ENCODE measurements at regions not wholly inside any gene's neighbourhood (a gene's known extent, or its start where the extent isn't known, plus 50 kb on each side); places are given as distances from the start of the nearest gene placed in this dataset.

DNA sequence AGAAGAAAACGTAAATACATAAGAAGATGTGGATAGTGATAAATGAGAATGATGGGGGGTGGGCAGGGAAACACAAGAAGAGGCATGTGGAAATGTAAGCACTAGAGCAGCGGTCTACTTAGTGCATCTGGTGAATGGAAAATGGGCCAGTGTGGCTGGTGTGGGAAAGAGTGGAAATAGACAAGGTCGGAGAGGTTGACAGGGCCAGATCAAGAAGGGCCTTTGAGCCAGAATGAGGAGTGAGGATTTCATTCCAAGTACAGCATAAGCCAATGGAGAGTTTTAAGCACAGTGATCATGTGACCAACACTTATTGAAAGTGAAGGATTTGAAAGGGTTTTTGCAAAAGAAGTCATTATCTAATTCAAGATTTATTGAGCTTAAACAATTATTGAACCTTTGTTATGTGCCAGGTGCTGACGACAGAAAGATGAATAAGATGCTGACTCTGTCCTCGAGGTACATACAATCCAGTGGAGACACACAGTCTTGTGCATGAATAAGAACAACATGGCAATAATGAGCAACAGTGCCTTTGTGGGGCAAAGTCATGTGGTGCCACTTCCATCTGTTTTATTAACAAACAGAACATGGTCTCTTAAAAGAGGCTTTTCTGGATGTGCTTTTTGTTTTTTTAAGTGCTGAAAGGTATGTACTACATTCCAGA lies 124.1 kb downstream of the MFSD1 start:
- ChIA-PET CTCF (no interaction called here), POLR2A (no interaction called here), RAD21 (ENCODE audit: low non-redundant PET in 1 of 2, low total read pairs in 2 of 2, uncharacterized antibody in 2 of 2, unreplicated experiment in 2 of 2) (no interaction called here)
- Histone ChIP-seq H3K9ac (ENCODE audit: low read length) (no peak overlapping the region), H3K4me2 (ENCODE audit: low read length) (no peak overlapping the region), H3K9me2 (ENCODE audit: insufficient read depth) (no peaks in the 10 kb centered on the region), H3K79me2 (ENCODE audit: insufficient read depth, low read length) (no peaks in the 10 kb centered on the region), H3K36me3 (ENCODE audit: control insufficient read depth in 1 of 2, insufficient read depth in 2 of 2, low read length in 2 of 2) (no peaks in the 10 kb centered on the region), H3K4me3 (replicated peaks in 1 of 2; ENCODE audit: low read depth in 1 of 2, low read length in 2 of 2) (no peak overlapping the region), H3K9me3 (ENCODE audit: control insufficient read depth in 1 of 2, insufficient read depth in 1 of 2, low read depth in 1 of 2, low read length in 2 of 2) (no peaks in the 10 kb centered on the region), H2AFZ (ENCODE audit: low read depth, low read length, poor library complexity, severe bottlenecking) (no peak overlapping the region), H4K20me1 (ENCODE audit: insufficient read depth) (no peaks in the 10 kb centered on the region), H3K27me3 (ENCODE audit: insufficient read depth, low read length) (no peaks in the 10 kb centered on the region), H3K27ac (ENCODE audit: low read depth, low read length) (no peak overlapping the region), H3K4me1 (ENCODE audit: control insufficient read depth in 1 of 2, insufficient read depth in 2 of 2, low read length in 2 of 2) (no peaks in the 10 kb centered on the region)
- TF ChIP-seq POLR2AphosphoS5 (IDR thresholded peaks at IDR 0.05; ENCODE audit: low read depth, low read length) (no peak), SRF (IDR thresholded peaks at IDR 0.05; ENCODE audit: low read depth) (no peak)
- TF ChIP-seq, protein P1, sequence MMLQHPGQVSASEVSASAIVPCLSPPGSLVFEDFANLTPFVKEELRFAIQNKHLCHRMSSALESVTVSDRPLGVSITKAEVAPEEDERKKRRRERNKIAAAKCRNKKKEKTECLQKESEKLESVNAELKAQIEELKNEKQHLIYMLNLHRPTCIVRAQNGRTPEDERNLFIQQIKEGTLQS (IDR thresholded peaks at IDR 0.05): no peak
- ATAC-seq (no peak), DNase-seq (ENCODE audit: low read depth, low spot score) (no peak)
- no TSS peak for BruUV-seq (replicated peaks)
- intact Hi-C loops (cut with micrococcal nuclease): no loop called here

DNA sequence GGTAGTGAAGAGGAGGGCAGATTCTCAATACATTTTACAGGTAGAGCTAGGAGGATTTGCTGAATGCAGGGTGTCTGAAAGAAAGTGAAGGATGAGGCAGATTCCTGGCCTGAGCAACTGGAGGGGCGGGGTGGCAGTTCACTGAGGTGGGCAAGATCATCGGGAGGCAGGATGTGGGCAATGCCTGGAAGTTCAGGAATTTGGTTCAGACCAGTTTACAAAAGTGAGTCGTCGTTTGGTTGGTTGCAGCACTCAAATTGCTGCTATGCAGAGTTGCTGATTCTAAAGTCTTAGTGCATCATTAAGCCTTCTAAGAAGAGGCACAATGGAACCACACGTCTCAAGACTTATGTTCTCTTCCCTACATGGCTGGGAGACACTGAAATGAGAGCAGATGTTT lies 134.0 kb downstream of the MFSD1 start:
- Histone ChIP-seq H3K36me3 (ENCODE audit: control insufficient read depth in 1 of 2, insufficient read depth in 2 of 2, low read length in 2 of 2) (no peaks in the 10 kb centered on the region), H2AFZ (ENCODE audit: low read depth, low read length, poor library complexity, severe bottlenecking) (no peak overlapping the region), H3K9me2 (ENCODE audit: insufficient read depth) (no peaks in the 10 kb centered on the region), H3K4me1 (ENCODE audit: control insufficient read depth in 1 of 2, insufficient read depth in 2 of 2, low read length in 2 of 2) (peaks cover 0 to 15% of the 10 kb centered on the region in 2 experiments; a peak in 2 of 4 replicates), H3K4me2 (ENCODE audit: low read length) (no peak overlapping the region), H4K20me1 (ENCODE audit: insufficient read depth) (no peaks in the 10 kb centered on the region), H3K4me3 (replicated peaks in 1 of 2; ENCODE audit: low read depth in 1 of 2, low read length in 2 of 2) (no peak overlapping the region), H3K9ac (ENCODE audit: low read length) (no peak overlapping the region), H3K27ac (ENCODE audit: low read depth, low read length) (no peak overlapping the region), H3K27me3 (ENCODE audit: insufficient read depth, low read length) (no peaks in the 10 kb centered on the region), H3K79me2 (ENCODE audit: insufficient read depth, low read length) (no peaks in the 10 kb centered on the region), H3K9me3 (ENCODE audit: control insufficient read depth in 1 of 2, insufficient read depth in 1 of 2, low read depth in 1 of 2, low read length in 2 of 2) (no peaks in the 10 kb centered on the region)
- RAD21 ChIA-PET (ENCODE audit: low non-redundant PET in 1 of 2, low total read pairs in 2 of 2, uncharacterized antibody in 2 of 2, unreplicated experiment in 2 of 2): no interaction called here
- no peak for ATAC-seq
- no peak for DNase-seq (ENCODE audit: low read depth, low spot score)
- TF ChIP-seq EGR1 (IDR thresholded peaks at IDR 0.05; ENCODE audit: low read depth): no peak
- no peak for TF ChIP-seq YY1 (IDR thresholded peaks at IDR 0.05; ENCODE audit: extremely low read depth, insufficient replicate concordance, low read depth, low read length)
- no peak for TF ChIP-seq EZH2phosphoT487 (IDR thresholded peaks at IDR 0.05; ENCODE audit: borderline replicate concordance)
- no peak for TF ChIP-seq POLR2AphosphoS5 (IDR thresholded peaks at IDR 0.05; ENCODE audit: low read depth, low read length)
- BruUV-seq (replicated peaks): no TSS peak
- CTCF ChIA-PET: no interaction called here
- intact Hi-C loops (cut with micrococcal nuclease): no loop called here
- POLR2A ChIA-PET: no interaction called here

All from HCT116 (cell line).